ENCODE measurements at regions not wholly inside any gene's neighbourhood (a gene's known extent, or its start where the extent isn't known, plus 50 kb on each side); places are given as distances from the start of the nearest gene placed in this dataset.

DNA sequence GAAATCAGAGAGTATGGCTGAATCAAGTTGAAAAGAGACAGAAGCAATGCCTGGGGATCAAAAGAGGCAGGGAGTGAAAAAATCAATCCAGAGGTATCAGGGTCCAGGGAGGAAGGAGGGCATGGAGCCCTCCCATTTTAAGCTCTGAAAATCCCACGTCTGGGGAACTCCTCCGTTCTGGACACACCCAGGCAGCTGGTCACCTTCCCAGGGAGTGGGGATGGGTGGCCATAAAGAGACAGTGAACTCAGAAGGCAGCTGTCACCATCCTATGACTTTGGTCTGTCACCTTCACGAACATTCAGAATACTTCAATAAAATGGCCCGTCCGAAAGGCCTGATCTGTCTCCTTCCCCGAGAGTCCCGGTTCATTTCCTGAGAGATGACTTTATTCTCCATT, 71.6 kb downstream of the MAP1LC3B2 start (continued):
- TF ChIP-seq SP2 (IDR thresholded peaks at IDR 0.05; ENCODE audit: low read length), result no peak
- TF ChIP-seq GTF2F1 (IDR thresholded peaks at IDR 0.05; ENCODE audit: borderline replicate concordance, low read depth, low read length), result no peak
- TF ChIP-seq BACH1 (IDR thresholded peaks at IDR 0.05; ENCODE audit: low read length), result no peak
- no peak for TF ChIP-seq SAP30 (IDR thresholded peaks at IDR 0.05; ENCODE audit: insufficient read depth, insufficient replicate concordance, low read length)
- TF ChIP-seq SP4 (IDR thresholded peaks at IDR 0.05; ENCODE audit: low read length), result no peak
- TF ChIP-seq, protein P1, sequence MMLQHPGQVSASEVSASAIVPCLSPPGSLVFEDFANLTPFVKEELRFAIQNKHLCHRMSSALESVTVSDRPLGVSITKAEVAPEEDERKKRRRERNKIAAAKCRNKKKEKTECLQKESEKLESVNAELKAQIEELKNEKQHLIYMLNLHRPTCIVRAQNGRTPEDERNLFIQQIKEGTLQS (IDR thresholded peaks at IDR 0.05; ENCODE audit: insufficient read depth, low read depth, low read length), result no peak
- TF ChIP-seq RAD21 (IDR thresholded peaks at IDR 0.05 in 1 of 2, conservative IDR thresholded peaks at IDR 0.05 in 1 of 2; ENCODE audit: low read depth in 2 of 2, low read length in 2 of 2), result no peak

Measured in H1 (cell line).